ENCODE measurements at regions not wholly inside any gene's neighbourhood (a gene's known extent, or its start where the extent isn't known, plus 50 kb on each side); places are given as distances from the start of the nearest gene placed in this dataset.

- H3K4me3 Mint-ChIP-seq = no peak overlapping the region
- H3K27ac Mint-ChIP-seq = no peak overlapping the region
- H3K4me1 Mint-ChIP-seq = no peaks in the 10 kb centered on the region
- no peaks in the 10 kb centered on the region for H3K36me3 Mint-ChIP-seq
- H3K9me3 Mint-ChIP-seq = peaks cover 12 to 27% (median 17%) of the 10 kb centered on the region in 6 donors
- H3K27me3 Mint-ChIP-seq (ENCODE audit: low read depth in 3 of 3) = peaks cover 0 to 3% (median 0%) of the 10 kb centered on the region in 3 donors
- no peak for DNase-seq
Observed at GRCh38 chr3:116920826-116921610, 211.4 kb downstream of the TUSC7 start.

- no peak overlapping the region for H3K4me3 Mint-ChIP-seq
- H3K4me1 Mint-ChIP-seq = no peaks in the 10 kb centered on the region
- no peak for DNase-seq
- H3K9me3 Mint-ChIP-seq = peaks cover 21 to 47% (median 30%) of the 10 kb centered on the region in 6 donors
- H3K27ac Mint-ChIP-seq = no peak overlapping the region
- peaks cover 0 to 3% (median 0%) of the 10 kb centered on the region in 3 donors for H3K36me3 Mint-ChIP-seq
- H3K27me3 Mint-ChIP-seq (ENCODE audit: low read depth in 3 of 3) = no peaks in the 10 kb centered on the region
Observed at GRCh38 chr3:116927918-116928317, 218.3 kb downstream of the TUSC7 start.

GRCh38 chr3:116929505-116930222, 220.1 kb downstream of the TUSC7 start:
- Mint-ChIP-seq H3K9me3 (peaks cover 17 to 46% (median 26%) of the 10 kb centered on the region in 6 donors), H3K4me3 (no peak overlapping the region), H3K27me3 (ENCODE audit: low read depth in 3 of 3) (no peaks in the 10 kb centered on the region), H3K27ac (no peak overlapping the region), H3K36me3 (peaks cover 0 to 3% (median 0%) of the 10 kb centered on the region in 3 donors), H3K4me1 (no peaks in the 10 kb centered on the region)
- DNase-seq = no peak

- DNase-seq = no peak
- Mint-ChIP-seq H3K4me1 (no peaks in the 10 kb centered on the region), H3K9me3 (peaks cover 9 to 47% (median 21%) of the 10 kb centered on the region in 6 donors), H3K4me3 (no peak overlapping the region), H3K27me3 (ENCODE audit: low read depth in 3 of 3) (peaks cover 0 to 1% (median 0%) of the 10 kb centered on the region in 3 donors), H3K27ac (no peak overlapping the region), H3K36me3 (peaks cover 0 to 3% (median 0%) of the 10 kb centered on the region in 3 donors)
Observed at GRCh38 chr3:116930786-116931185, 221.2 kb downstream of the TUSC7 start.

- no peaks in the 10 kb centered on the region for H3K36me3 Mint-ChIP-seq
- H3K4me3 Mint-ChIP-seq = no peak overlapping the region
- no peaks in the 10 kb centered on the region for H3K4me1 Mint-ChIP-seq
- H3K27me3 Mint-ChIP-seq (ENCODE audit: low read depth in 3 of 3) = peaks cover 0 to 1% (median 0%) of the 10 kb centered on the region in 3 donors
- H3K27ac Mint-ChIP-seq = no peak overlapping the region
- H3K9me3 Mint-ChIP-seq = peaks cover 4 to 35% (median 18%) of the 10 kb centered on the region in 6 donors
- DNase-seq = no peak
Observed at GRCh38 chr3:116939091-116939490, 229.5 kb downstream of the TUSC7 start.

GRCh38 chr3:116939550-116939949, 230.0 kb downstream of the TUSC7 start:
- H3K27me3 Mint-ChIP-seq (ENCODE audit: low read depth in 3 of 3) = peaks cover 0 to 2% (median 1%) of the 10 kb centered on the region in 3 donors
- no peak overlapping the region for H3K4me3 Mint-ChIP-seq
- peaks cover 9 to 40% (median 19%) of the 10 kb centered on the region in 6 donors for H3K9me3 Mint-ChIP-seq
- no peak for DNase-seq
- no peaks in the 10 kb centered on the region for H3K36me3 Mint-ChIP-seq
- H3K4me1 Mint-ChIP-seq = no peaks in the 10 kb centered on the region
- H3K27ac Mint-ChIP-seq = no peak overlapping the region

- Mint-ChIP-seq H3K9me3 (peaks cover 13 to 36% (median 19%) of the 10 kb centered on the region in 6 donors), H3K27me3 (ENCODE audit: low read depth in 3 of 3) (peaks cover 0 to 2% (median 0%) of the 10 kb centered on the region in 3 donors), H3K4me1 (no peaks in the 10 kb centered on the region), H3K27ac (no peak overlapping the region), H3K4me3 (no peak overlapping the region), H3K36me3 (no peaks in the 10 kb centered on the region)
- no peak for DNase-seq
Observed at GRCh38 chr3:116940719-116941118, 231.1 kb downstream of the TUSC7 start.

GRCh38 chr3:116946376-116946775, 236.8 kb downstream of the TUSC7 start:
- Mint-ChIP-seq H3K4me3 (no peak overlapping the region), H3K9me3 (peaks cover 9 to 35% (median 22%) of the 10 kb centered on the region in 6 donors), H3K27ac (no peak overlapping the region), H3K4me1 (no peaks in the 10 kb centered on the region), H3K27me3 (ENCODE audit: low read depth in 3 of 3) (peaks cover 0 to 2% (median 0%) of the 10 kb centered on the region in 3 donors), H3K36me3 (no peaks in the 10 kb centered on the region)
- no peak for DNase-seq

- peaks cover 0 to 2% (median 0%) of the 10 kb centered on the region in 3 donors for H3K27me3 Mint-ChIP-seq (ENCODE audit: low read depth in 3 of 3)
- no peak for DNase-seq
- no peak overlapping the region for H3K4me3 Mint-ChIP-seq
- H3K4me1 Mint-ChIP-seq = no peaks in the 10 kb centered on the region
- H3K9me3 Mint-ChIP-seq = peaks cover 8 to 33% (median 15%) of the 10 kb centered on the region in 6 donors
- no peak overlapping the region for H3K27ac Mint-ChIP-seq
- no peaks in the 10 kb centered on the region for H3K36me3 Mint-ChIP-seq
Observed at GRCh38 chr3:116947148-116947547, 237.6 kb downstream of the TUSC7 start.

GRCh38 chr3:116947809-116948208, 238.2 kb downstream of the TUSC7 start:
- peaks cover 0 to 2% (median 0%) of the 10 kb centered on the region in 3 donors for H3K27me3 Mint-ChIP-seq (ENCODE audit: low read depth in 3 of 3)
- no peak overlapping the region for H3K27ac Mint-ChIP-seq
- DNase-seq = no peak
- H3K4me3 Mint-ChIP-seq = no peak overlapping the region
- no peaks in the 10 kb centered on the region for H3K36me3 Mint-ChIP-seq
- peaks cover 8 to 30% (median 13%) of the 10 kb centered on the region in 6 donors for H3K9me3 Mint-ChIP-seq
- H3K4me1 Mint-ChIP-seq = no peaks in the 10 kb centered on the region

GRCh38 chr3:116950301-116951055, 240.9 kb downstream of the TUSC7 start:
- no peaks in the 10 kb centered on the region for H3K4me1 Mint-ChIP-seq
- H3K36me3 Mint-ChIP-seq = peaks cover 0 to 2% (median 0%) of the 10 kb centered on the region in 3 donors
- no peak overlapping the region for H3K4me3 Mint-ChIP-seq
- DNase-seq = no peak
- peaks cover 0 to 18% (median 7%) of the 10 kb centered on the region in 6 donors for H3K9me3 Mint-ChIP-seq
- H3K27ac Mint-ChIP-seq = no peak overlapping the region
- H3K27me3 Mint-ChIP-seq (ENCODE audit: low read depth in 3 of 3) = no peaks in the 10 kb centered on the region

GRCh38 chr3:116951610-116952009, 242.0 kb downstream of the TUSC7 start:
- Mint-ChIP-seq H3K9me3 (peaks cover 0 to 27% (median 6%) of the 10 kb centered on the region in 6 donors), H3K4me3 (no peak overlapping the region), H3K27ac (no peak overlapping the region), H3K36me3 (peaks cover 0 to 4% (median 0%) of the 10 kb centered on the region in 3 donors), H3K4me1 (no peaks in the 10 kb centered on the region), H3K27me3 (ENCODE audit: low read depth in 3 of 3) (no peaks in the 10 kb centered on the region)
- no peak for DNase-seq

GRCh38 chr3:116958291-116958690, 248.7 kb downstream of the TUSC7 start:
- Mint-ChIP-seq H3K4me1 (no peaks in the 10 kb centered on the region), H3K27ac (no peak overlapping the region), H3K4me3 (no peak overlapping the region), H3K27me3 (ENCODE audit: low read depth in 3 of 3) (peaks cover 0 to 1% (median 0%) of the 10 kb centered on the region in 3 donors), H3K36me3 (peaks cover 0 to 4% (median 0%) of the 10 kb centered on the region in 3 donors), H3K9me3 (peaks cover 0 to 39% (median 9%) of the 10 kb centered on the region in 6 donors)
- DNase-seq = no peak
